H1 (cell line): ENCODE measurements at regions not wholly inside any gene's neighbourhood (a gene's known extent, or its start where the extent isn't known, plus 50 kb on each side); places are given as distances from the start of the nearest gene placed in this dataset.

Source experiments
- CTCF ChIA-PET: fragments of 300-600 bp; sonication (Branson Sonifier 250); formaldehyde crosslinking; loops from one replicate; lab custom pipeline; 2021; ENCODE audit not compliant: partially characterized antibody; lab: Charles Lee
- POLR2A ChIA-PET: fragments of 300-600 bp; sonication (Branson Sonifier 250); formaldehyde crosslinking; loops from one replicate; lab custom pipeline; 2021; ENCODE audit warnings: inconsistent platforms; ENCODE audit not compliant: partially characterized antibody; lab: Charles Lee
- DNase-seq, 2 experiments: peaks; one replicate each; pipeline versions ENCODE4 v3.0.0 to v3.0.0-alpha.2; 2010 to 2022; ENCODE audit warnings: low spot score in 2 of 2, low read depth in 1 of 2, mixed read lengths in 1 of 2
- FAIRE-seq: peaks from 2 replicates; lab custom pipeline; 2011; peaks lifted over from hg19 to GRCh38; lab: Jason Lieb, UNC
- H2AFZ ChIP-seq: 2 replicates; pipeline ENCODE4 v1.8.1; 2012; ENCODE audit warnings: low read length, inconsistent platforms
- H2AK5ac ChIP-seq: 2 replicates; pipeline ENCODE4 v1.6.1; 2013; ENCODE audit warnings: low read depth, low read length
- H2BK120ac ChIP-seq: replicated peaks from 2 replicates; pipeline ENCODE3; 2013; ENCODE audit warnings: low read depth, low read length, inconsistent platforms
- H2BK12ac ChIP-seq: 2 replicates; pipeline ENCODE4 v1.6.1; 2013; ENCODE audit warnings: low read depth, low read length
- H2BK15ac ChIP-seq: 2 replicates; pipeline ENCODE4 v1.6.1; 2013; ENCODE audit warnings: low read length
- H2BK20ac ChIP-seq: 2 replicates; pipeline ENCODE4 v1.6.1; 2013; ENCODE audit warnings: low read length
- H2BK5ac ChIP-seq: 2 replicates; pipeline ENCODE4 v1.6.1; 2013; ENCODE audit warnings: low read depth, low read length
- H3K14ac ChIP-seq: 2 replicates; pipeline ENCODE4 v1.6.1; 2013; ENCODE audit warnings: inconsistent platforms; ENCODE audit not compliant: insufficient read length
- H3K18ac ChIP-seq: 2 replicates; pipeline ENCODE4 v1.6.1; 2013; ENCODE audit warnings: low read length; ENCODE audit errors: extremely low read depth
- H3K23ac ChIP-seq: 2 replicates; pipeline ENCODE4 v1.6.1; 2013; ENCODE audit warnings: inconsistent platforms; ENCODE audit not compliant: insufficient read length
- H3K23me2 ChIP-seq: 2 replicates; pipeline ENCODE4 v1.6.1; 2013; ENCODE audit warnings: low read depth, low read length
- H3K27ac ChIP-seq: 2 replicates; pipeline ENCODE4 v1.6.1; 2011; ENCODE audit warnings: low read depth, low read length, inconsistent platforms
- H3K27me3 ChIP-seq, 4 experiments: replicated peaks in 1 of 4; 1 replicate in 1 of 4; 2 replicates in 3 of 4; pipeline versions ENCODE4 v1.6.1 to v1.8.1; 2011 to 2013; ENCODE audit warnings: low read length in 3 of 4, mild to moderate bottlenecking in 3 of 4, inconsistent platforms in 2 of 4, mixed read lengths in 2 of 4, moderate library complexity in 1 of 4; ENCODE audit not compliant: control insufficient read depth in 3 of 4, insufficient read depth in 3 of 4; ENCODE audit errors: extremely low read depth in 1 of 4
- H3K36me3 ChIP-seq, 4 experiments: 2 replicates each; pipeline versions ENCODE4 v1.6.1 to v1.8.1; 2011 to 2013; ENCODE audit warnings: mild to moderate bottlenecking in 4 of 4, low read length in 3 of 4, moderate library complexity in 2 of 4, control low read depth in 1 of 4, inconsistent platforms in 1 of 4; ENCODE audit not compliant: insufficient read depth in 4 of 4, control insufficient read depth in 2 of 4
- H3K4ac ChIP-seq: replicated peaks from 2 replicates; pipeline ENCODE3; 2013; ENCODE audit warnings: low read length, low read depth, mixed read lengths, inconsistent platforms; ENCODE audit not compliant: insufficient read length
- H3K4me1 ChIP-seq, 4 experiments: replicated peaks in 1 of 4; 1 replicate in 1 of 4; 2 replicates in 3 of 4; pipeline versions ENCODE4 v1.6.1 to v1.8.1; 2011 to 2013; ENCODE audit warnings: low read length in 3 of 4, inconsistent platforms in 2 of 4, mixed read lengths in 1 of 4; ENCODE audit not compliant: insufficient read depth in 4 of 4, control insufficient read depth in 3 of 4
- H3K4me2 ChIP-seq, 2 experiments: 2 replicates each; pipeline versions ENCODE4 v1.6.1 to v1.8.1; 2011 to 2013; ENCODE audit warnings: low read depth in 2 of 2, low read length in 2 of 2, control low read depth in 1 of 2, inconsistent platforms in 1 of 2, mild to moderate bottlenecking in 1 of 2; ENCODE audit not compliant: insufficient read depth in 1 of 2
- H3K4me3 ChIP-seq, 4 experiments: fragments of 200-600, 300-600 bp in 1 of 4; sonication (generic), shearing (Covaris generic), sonication (Bioruptor Twin) in 1 of 4; 2 replicates each; pipeline versions ENCODE4 v1.5.1 to v1.8.1; 2011 to 2016; ENCODE audit warnings: low read length in 4 of 4, low read depth in 3 of 4, control low read depth in 2 of 4, inconsistent platforms in 2 of 4, mild to moderate bottlenecking in 2 of 4, mixed read lengths in 1 of 4, moderate library complexity in 1 of 4; ENCODE audit not compliant: insufficient read depth in 2 of 4; ENCODE audit errors: extremely low read depth in 1 of 4
- H3K56ac ChIP-seq: replicated peaks from 2 replicates; pipeline ENCODE3; 2013; ENCODE audit warnings: low read depth, mild to moderate bottlenecking, mixed read lengths, low read length, inconsistent platforms; ENCODE audit not compliant: insufficient read length
- H3K79me1 ChIP-seq: 2 replicates; pipeline ENCODE4 v1.6.1; 2013; ENCODE audit warnings: low read depth, low read length, control low read depth
- H3K79me2 ChIP-seq, 2 experiments: 2 replicates each; pipeline versions ENCODE4 v1.6.1 to v1.8.1; 2012 to 2013; ENCODE audit warnings: low read length in 2 of 2, mild to moderate bottlenecking in 2 of 2, inconsistent platforms in 1 of 2; ENCODE audit not compliant: insufficient read depth in 2 of 2, control insufficient read depth in 1 of 2
- H3K9ac ChIP-seq, 4 experiments: replicated peaks in 1 of 4; 1 replicate in 1 of 4; 2 replicates in 3 of 4; pipeline versions ENCODE4 v1.6.1 to v1.8.1; 2011 to 2013; ENCODE audit warnings: low read depth in 3 of 4, low read length in 3 of 4, control low read depth in 2 of 4, mild to moderate bottlenecking in 2 of 4, moderate library complexity in 2 of 4, inconsistent platforms in 1 of 4; ENCODE audit errors: extremely low read depth in 1 of 4
- H3K9me3 ChIP-seq, 2 experiments: 2 replicates each; pipeline versions ENCODE4 v1.6.1 to v1.8.1; 2012 to 2013; ENCODE audit warnings: mild to moderate bottlenecking in 2 of 2, moderate library complexity in 2 of 2, control low read depth in 1 of 2, inconsistent platforms in 1 of 2, low read depth in 1 of 2, low read length in 1 of 2, mixed read lengths in 1 of 2; ENCODE audit not compliant: insufficient read depth in 2 of 2
- H4K20me1 ChIP-seq, 2 experiments: replicated peaks in 1 of 2; 2 replicates each; pipeline versions ENCODE3 to v1.8.1; 2011 to 2013; ENCODE audit warnings: inconsistent platforms in 2 of 2, low read length in 2 of 2, mild to moderate bottlenecking in 1 of 2; ENCODE audit not compliant: insufficient read depth in 2 of 2, control insufficient read depth in 1 of 2
- H4K5ac ChIP-seq: 2 replicates; pipeline ENCODE4 v1.6.1; 2013; ENCODE audit warnings: low read length, low read depth, mixed read lengths, inconsistent platforms; ENCODE audit not compliant: insufficient read length
- H4K8ac ChIP-seq: 2 replicates; pipeline ENCODE4 v1.8.0; 2013; ENCODE audit warnings: mild to moderate bottlenecking, moderate library complexity, low read length, inconsistent platforms; ENCODE audit not compliant: insufficient read depth; ENCODE audit errors: extremely low read depth
- H4K91ac ChIP-seq: replicated peaks from 2 replicates; pipeline ENCODE3; 2013; ENCODE audit warnings: low read length, mixed read lengths, inconsistent platforms; ENCODE audit not compliant: insufficient read length
- CHD1 ChIP-seq: IDR thresholded peaks from 2 replicates; pipeline ENCODE4 v1.6.1; 2012; ENCODE audit warnings: low read depth, low read length, improper control_type of control experiment
- EP300 ChIP-seq, 2 experiments: IDR thresholded peaks; 1 replicate in 1 of 2; 2 replicates in 1 of 2; pipeline ENCODE4 v1.6.1; 2011 to 2012; ENCODE audit warnings: low read depth in 2 of 2, low read length in 2 of 2, mild to moderate bottlenecking in 2 of 2, borderline replicate concordance in 1 of 2, inconsistent platforms in 1 of 2, moderate library complexity in 1 of 2
- GABPA ChIP-seq: IDR thresholded peaks from 2 replicates; pipeline ENCODE4 v1.6.1; 2011; ENCODE audit warnings: mild to moderate bottlenecking, low read length, moderate library complexity, borderline replicate concordance; ENCODE audit not compliant: insufficient read depth
- KDM1A ChIP-seq: fragments of 200-600, 300-600 bp; sonication (generic); IDR thresholded peaks from 2 replicates; pipeline ENCODE4 v1.7.1; 2016; ENCODE audit warnings: mild to moderate bottlenecking, low read length, borderline replicate concordance
- POU5F1 ChIP-seq: IDR thresholded peaks from 2 replicates; pipeline ENCODE4 v1.6.1; 2011; ENCODE audit warnings: low read depth, mild to moderate bottlenecking, low read length, moderate library complexity
- RBBP5 ChIP-seq: IDR thresholded peaks from 2 replicates; pipeline ENCODE4 v1.7.1; 2012; ENCODE audit warnings: low read depth, mild to moderate bottlenecking, inconsistent platforms, low read length, moderate library complexity, borderline replicate concordance
- SRF ChIP-seq: IDR thresholded peaks from 2 replicates; pipeline ENCODE4 v1.6.1; 2011; ENCODE audit warnings: mild to moderate bottlenecking, low read depth, low read length, moderate library complexity
- TBP ChIP-seq: IDR thresholded peaks from 2 replicates; pipeline ENCODE4 v1.6.1; 2011; ENCODE audit warnings: low read depth, low read length, improper control_type of control experiment
- WGBS, 2 experiments: shearing (Covaris generic) in 1 of 2; methylation state at CpG; one replicate each; pipeline versions ENCODE4 v1.1.6 to v1.1.7; 2013 to 2015; ENCODE audit warnings: low lambda C conversion rate in 2 of 2, mixed read lengths in 2 of 2, inconsistent platforms in 1 of 2, low coverage in 1 of 2, missing lambda C conversion rate in 1 of 2; ENCODE audit not compliant: insufficient replicate concordance in 2 of 2, insufficient coverage in 1 of 2, insufficient read length in 1 of 2; ENCODE audit errors: extremely low coverage in 1 of 2, missing lambda C conversion rate in 1 of 2; 5-methylcytosine and 5-hydroxymethylcytosine counted together
- TF ChIP-seq, protein P1 (sequence below), 3 experiments: IDR thresholded peaks; 1 replicate in 2 of 3; 2 replicates in 1 of 3; pipeline versions ENCODE4 v1.5.1 to v1.6.1; 2011; ENCODE audit warnings: low read length in 3 of 3, mild to moderate bottlenecking in 3 of 3, inconsistent platforms in 2 of 3, low read depth in 1 of 3, moderate library complexity in 1 of 3; ENCODE audit not compliant: insufficient read depth in 1 of 3; ENCODE audit errors: control extremely low read depth in 1 of 3
- TF ChIP-seq, protein P2 (sequence below): IDR thresholded peaks from 2 replicates; pipeline ENCODE4 v1.6.1; 2012; ENCODE audit warnings: inconsistent platforms

DNA sequence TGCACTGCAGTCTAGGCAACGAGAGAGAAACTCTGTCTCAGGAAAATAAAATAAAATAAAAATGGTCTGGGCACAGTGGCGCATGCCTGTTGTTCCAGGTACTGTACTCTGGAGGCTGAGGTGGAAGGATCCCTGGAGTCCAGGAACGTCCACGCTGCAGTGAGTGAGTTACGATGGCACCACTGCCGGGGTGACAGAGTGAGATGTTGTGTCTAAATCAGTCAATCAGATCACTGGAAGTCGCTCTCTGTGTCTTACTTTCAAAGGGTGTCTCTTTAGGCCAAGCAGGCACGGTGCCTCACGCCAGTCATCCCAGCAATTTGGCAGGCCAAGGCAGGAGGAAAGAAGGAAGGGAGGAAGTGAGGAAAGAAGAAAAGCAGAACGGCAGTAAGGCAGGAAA is 112.2 kb upstream of the ANKRD30BL start:
- Histone ChIP-seq H2BK15ac (no peak overlapping the region), H3K4me2 (no peak overlapping the region), H3K4me3 (no peak overlapping the region), H3K79me2 (no peaks in the 10 kb centered on the region), H4K91ac (no peak overlapping the region), H2BK20ac (no peak overlapping the region), H2AFZ (no peak overlapping the region), H2AK5ac (no peak overlapping the region), H3K9me3 (peaks cover 0 to 9% of the 10 kb centered on the region in 2 experiments; a peak in 1 of 4 replicates), H4K8ac (no peak overlapping the region), H2BK5ac (no peak overlapping the region), H3K27ac (no peak overlapping the region), H3K79me1 (no peaks in the 10 kb centered on the region), H3K27me3 (no peaks in the 10 kb centered on the region), H2BK12ac (no peak overlapping the region), H3K36me3 (no peaks in the 10 kb centered on the region), H4K20me1 (no peaks in the 10 kb centered on the region), H3K14ac (no peak overlapping the region), H4K5ac (no peak overlapping the region), H3K4ac (no peak overlapping the region), H3K4me1 (peaks cover 0 to 1% (median 0%) of the 10 kb centered on the region in 4 experiments; a peak in 1 of 7 replicates), H3K23me2 (no peaks in the 10 kb centered on the region), H3K9ac (no peak overlapping the region), H3K18ac (no peak overlapping the region), H3K23ac (no peak overlapping the region), H3K56ac (no peak overlapping the region), H2BK120ac (no peak overlapping the region)
- FAIRE-seq (no peak), DNase-seq (no peak)
- WGBS, 2 experiments, result 98% methylated on average over 10 of the region's 10 CpGs; no CpG with 5 or more reads in 1 of the 2 experiments
- TF ChIP-seq CHD1, result no peak
- no peak for TF ChIP-seq RBBP5
- TF ChIP-seq, protein P1, sequence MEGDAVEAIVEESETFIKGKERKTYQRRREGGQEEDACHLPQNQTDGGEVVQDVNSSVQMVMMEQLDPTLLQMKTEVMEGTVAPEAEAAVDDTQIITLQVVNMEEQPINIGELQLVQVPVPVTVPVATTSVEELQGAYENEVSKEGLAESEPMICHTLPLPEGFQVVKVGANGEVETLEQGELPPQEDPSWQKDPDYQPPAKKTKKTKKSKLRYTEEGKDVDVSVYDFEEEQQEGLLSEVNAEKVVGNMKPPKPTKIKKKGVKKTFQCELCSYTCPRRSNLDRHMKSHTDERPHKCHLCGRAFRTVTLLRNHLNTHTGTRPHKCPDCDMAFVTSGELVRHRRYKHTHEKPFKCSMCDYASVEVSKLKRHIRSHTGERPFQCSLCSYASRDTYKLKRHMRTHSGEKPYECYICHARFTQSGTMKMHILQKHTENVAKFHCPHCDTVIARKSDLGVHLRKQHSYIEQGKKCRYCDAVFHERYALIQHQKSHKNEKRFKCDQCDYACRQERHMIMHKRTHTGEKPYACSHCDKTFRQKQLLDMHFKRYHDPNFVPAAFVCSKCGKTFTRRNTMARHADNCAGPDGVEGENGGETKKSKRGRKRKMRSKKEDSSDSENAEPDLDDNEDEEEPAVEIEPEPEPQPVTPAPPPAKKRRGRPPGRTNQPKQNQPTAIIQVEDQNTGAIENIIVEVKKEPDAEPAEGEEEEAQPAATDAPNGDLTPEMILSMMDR (IDR thresholded peaks at IDR 0.05; ENCODE audit: control extremely low read depth in 1 of 3, insufficient read depth in 1 of 3, low read depth in 1 of 3, low read length in 3 of 3), result no peak
- TF ChIP-seq GABPA, result no peak
- no peak for TF ChIP-seq EP300 (IDR thresholded peaks at IDR 0.05; ENCODE audit: borderline replicate concordance in 1 of 2, low read depth in 2 of 2, low read length in 2 of 2)
- no peak for TF ChIP-seq SRF
- no peak for TF ChIP-seq POU5F1
- TF ChIP-seq, protein P2, sequence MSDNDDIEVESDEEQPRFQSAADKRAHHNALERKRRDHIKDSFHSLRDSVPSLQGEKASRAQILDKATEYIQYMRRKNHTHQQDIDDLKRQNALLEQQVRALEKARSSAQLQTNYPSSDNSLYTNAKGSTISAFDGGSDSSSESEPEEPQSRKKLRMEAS, result no peak
- no peak for TF ChIP-seq TBP
- TF ChIP-seq KDM1A, result no peak
- POLR2A ChIA-PET, result interaction anchor here (0.6 kb wide), 1 partner anchor 395 kb away, joined by 3 read pairs; no protein-coding TSS in a partner anchor
- CTCF ChIA-PET, result no interaction called here
